ENCODE measurements at regions not wholly inside any gene's neighbourhood (a gene's known extent, or its start where the extent isn't known, plus 50 kb on each side); places are given as distances from the start of the nearest gene placed in this dataset.

- Histone ChIP-seq H3K27me3 (no peaks in the 10 kb centered on the region), H3K4me1 (peaks cover 5% of the 10 kb centered on the region), H3K4me3 (no peak overlapping the region), H3K36me3 (no peaks in the 10 kb centered on the region), H3K27ac (no peak overlapping the region), H3K9me3 (no peaks in the 10 kb centered on the region)
- intact Hi-C loops (cut with DNase I): no loop called here
- no peak for DNase-seq (ENCODE audit: extremely low spot score in 2 of 2)
- TF ChIP-seq POLR2A (IDR thresholded peaks at IDR 0.05) (no peak), POLR2AphosphoS5 (IDR thresholded peaks at IDR 0.05; ENCODE audit: insufficient read depth in 1 of 2, low read depth in 1 of 2) (no peak)
- TF ChIP-seq, protein P1, sequence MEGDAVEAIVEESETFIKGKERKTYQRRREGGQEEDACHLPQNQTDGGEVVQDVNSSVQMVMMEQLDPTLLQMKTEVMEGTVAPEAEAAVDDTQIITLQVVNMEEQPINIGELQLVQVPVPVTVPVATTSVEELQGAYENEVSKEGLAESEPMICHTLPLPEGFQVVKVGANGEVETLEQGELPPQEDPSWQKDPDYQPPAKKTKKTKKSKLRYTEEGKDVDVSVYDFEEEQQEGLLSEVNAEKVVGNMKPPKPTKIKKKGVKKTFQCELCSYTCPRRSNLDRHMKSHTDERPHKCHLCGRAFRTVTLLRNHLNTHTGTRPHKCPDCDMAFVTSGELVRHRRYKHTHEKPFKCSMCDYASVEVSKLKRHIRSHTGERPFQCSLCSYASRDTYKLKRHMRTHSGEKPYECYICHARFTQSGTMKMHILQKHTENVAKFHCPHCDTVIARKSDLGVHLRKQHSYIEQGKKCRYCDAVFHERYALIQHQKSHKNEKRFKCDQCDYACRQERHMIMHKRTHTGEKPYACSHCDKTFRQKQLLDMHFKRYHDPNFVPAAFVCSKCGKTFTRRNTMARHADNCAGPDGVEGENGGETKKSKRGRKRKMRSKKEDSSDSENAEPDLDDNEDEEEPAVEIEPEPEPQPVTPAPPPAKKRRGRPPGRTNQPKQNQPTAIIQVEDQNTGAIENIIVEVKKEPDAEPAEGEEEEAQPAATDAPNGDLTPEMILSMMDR (IDR thresholded peaks at IDR 0.05): no peak
Measured at GRCh38 chr14:49951691-49952345, 58.9 kb downstream of the ARF6 start.

DNA sequence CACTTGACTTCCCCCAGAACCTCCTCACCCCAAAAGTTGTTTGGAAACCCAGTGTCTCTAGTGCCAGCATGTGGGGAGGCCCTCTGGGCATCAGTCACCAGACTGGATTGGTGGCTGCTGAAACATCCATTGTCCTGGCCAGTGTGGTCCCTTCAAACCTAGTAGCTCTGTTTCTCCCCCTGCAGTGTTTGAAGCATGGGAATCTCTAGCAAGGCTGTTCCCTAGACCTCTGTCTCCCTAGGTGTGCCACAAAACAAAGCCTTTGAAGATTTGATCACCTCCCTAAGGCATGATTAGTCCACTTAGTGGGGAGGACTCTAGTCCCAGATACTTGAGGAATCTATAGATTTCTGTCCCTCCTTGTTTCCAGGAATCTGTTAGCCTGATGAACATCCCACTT lies 60.3 kb downstream of the ARF6 start:
- intact Hi-C loops (cut with DNase I): no loop called here
- no peak overlapping the region for H3K4me3 ChIP-seq
- no peak overlapping the region for H3K27ac ChIP-seq
- TF ChIP-seq, protein P1 (IDR thresholded peaks at IDR 0.05): no peak
- TF ChIP-seq POLR2AphosphoS5 (IDR thresholded peaks at IDR 0.05; ENCODE audit: insufficient read depth in 1 of 2, low read depth in 1 of 2) (no peak), POLR2A (IDR thresholded peaks at IDR 0.05) (no peak)
- DNase-seq (ENCODE audit: extremely low spot score in 2 of 2): no peak
- no peaks in the 10 kb centered on the region for H3K4me1 ChIP-seq
- H3K36me3 ChIP-seq: no peaks in the 10 kb centered on the region
- no peaks in the 10 kb centered on the region for H3K9me3 ChIP-seq
- no peaks in the 10 kb centered on the region for H3K27me3 ChIP-seq

DNA sequence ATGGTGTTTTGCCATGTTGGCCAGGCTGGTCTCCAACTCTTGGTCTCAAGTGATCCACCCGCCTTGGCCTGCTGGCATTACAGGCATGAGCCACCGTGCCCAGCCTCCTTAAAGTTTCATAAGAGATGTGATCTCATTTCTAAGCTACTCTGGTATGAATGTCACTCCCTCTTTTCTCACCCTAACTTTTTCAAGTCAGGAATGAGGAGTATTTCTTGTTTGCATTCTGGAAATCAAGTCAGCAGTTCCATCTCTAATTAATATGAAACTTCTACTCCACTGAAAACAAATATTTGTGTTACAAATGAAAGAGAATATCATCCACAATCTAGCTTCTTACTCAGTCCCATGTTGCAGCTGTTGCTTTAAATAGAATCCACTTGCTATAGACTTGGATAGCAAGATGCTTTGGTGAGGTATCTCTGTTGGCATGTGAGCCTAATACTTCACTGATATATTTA lies 61.3 kb downstream of the ARF6 start:
- Histone ChIP-seq H3K4me3 (no peak overlapping the region), H3K27me3 (no peaks in the 10 kb centered on the region), H3K9me3 (no peaks in the 10 kb centered on the region), H3K27ac (no peak overlapping the region), H3K4me1 (no peaks in the 10 kb centered on the region), H3K36me3 (no peaks in the 10 kb centered on the region)
- intact Hi-C loops (cut with DNase I): no loop called here
- no peak for TF ChIP-seq POLR2AphosphoS5 (IDR thresholded peaks at IDR 0.05; ENCODE audit: insufficient read depth in 1 of 2, low read depth in 1 of 2)
- no peak for TF ChIP-seq POLR2A (IDR thresholded peaks at IDR 0.05)
- TF ChIP-seq, protein P1 (IDR thresholded peaks at IDR 0.05): no peak
- DNase-seq (ENCODE audit: extremely low spot score in 2 of 2): no peak

DNA sequence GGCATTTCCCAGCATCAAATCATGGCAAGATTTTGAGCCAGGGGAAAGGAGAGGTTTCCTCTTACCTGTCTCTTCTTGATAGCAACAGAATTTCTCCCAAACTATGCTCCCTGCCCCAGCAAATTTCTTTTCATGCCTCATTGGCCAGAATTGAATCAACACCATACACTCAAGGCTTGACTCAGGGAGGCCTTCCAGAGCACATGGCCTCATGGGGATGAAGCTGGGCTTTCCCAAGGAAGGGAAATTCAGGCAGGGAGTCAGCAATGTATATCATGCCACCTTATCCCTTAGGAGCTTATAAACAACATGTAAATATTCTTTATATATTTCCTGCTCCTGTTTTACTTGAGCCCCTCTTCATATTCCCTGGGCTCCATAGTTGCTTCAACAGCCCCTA lies 62.1 kb downstream of the ARF6 start:
- Histone ChIP-seq H3K27ac (no peak overlapping the region), H3K4me1 (no peaks in the 10 kb centered on the region), H3K27me3 (no peaks in the 10 kb centered on the region), H3K9me3 (no peaks in the 10 kb centered on the region), H3K4me3 (no peak overlapping the region), H3K36me3 (no peaks in the 10 kb centered on the region)
- TF ChIP-seq POLR2A (IDR thresholded peaks at IDR 0.05): no peak
- TF ChIP-seq POLR2AphosphoS5 (IDR thresholded peaks at IDR 0.05; ENCODE audit: insufficient read depth in 1 of 2, low read depth in 1 of 2): no peak
- TF ChIP-seq, protein P1 (IDR thresholded peaks at IDR 0.05): no peak
- intact Hi-C loops (cut with DNase I): no loop called here
- DNase-seq (ENCODE audit: extremely low spot score in 2 of 2): no peak

DNA sequence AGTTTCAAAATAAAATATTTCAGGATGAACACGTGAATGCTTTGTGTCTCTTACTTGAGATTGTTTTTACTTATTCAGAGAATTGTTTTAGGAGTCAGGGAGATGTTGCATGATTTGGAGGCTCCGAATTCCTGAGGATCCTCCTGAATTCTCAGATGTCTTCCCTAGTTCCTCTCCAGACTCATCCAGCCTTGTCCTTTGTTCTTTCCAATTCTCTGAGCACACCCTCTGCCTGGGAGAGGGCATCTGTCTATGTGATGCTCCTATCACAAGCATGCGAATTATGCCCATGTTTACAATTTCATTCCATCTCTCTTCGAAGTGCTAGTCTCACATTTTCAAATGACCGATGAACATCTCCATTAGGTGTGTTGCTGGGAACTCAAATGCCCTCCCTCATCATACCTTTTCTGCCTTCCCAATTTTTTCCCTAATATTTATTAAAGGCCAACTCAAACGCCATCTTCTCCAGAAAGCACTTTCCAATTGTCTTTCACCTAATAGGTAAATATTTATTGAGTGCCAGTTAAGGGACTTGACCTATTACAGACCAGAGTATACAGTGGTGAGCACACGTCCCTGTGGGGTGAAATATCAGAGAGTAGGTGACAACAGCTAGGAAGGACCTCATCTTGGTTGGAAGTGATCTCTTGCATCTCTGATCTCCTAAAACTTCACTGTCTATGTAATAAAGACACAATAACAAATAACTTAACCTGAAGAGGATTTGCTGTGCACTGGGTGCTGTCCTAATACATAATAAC lies 64.4 kb downstream of the ARF6 start:
- Histone ChIP-seq H3K36me3 (no peaks in the 10 kb centered on the region), H3K27me3 (no peaks in the 10 kb centered on the region), H3K27ac (no peak overlapping the region), H3K9me3 (no peaks in the 10 kb centered on the region), H3K4me1 (peaks cover 12% of the 10 kb centered on the region), H3K4me3 (no peak overlapping the region)
- intact Hi-C loops (cut with DNase I): no loop called here
- TF ChIP-seq, protein P1 (IDR thresholded peaks at IDR 0.05): no peak
- TF ChIP-seq POLR2A (IDR thresholded peaks at IDR 0.05): no peak
- no peak for TF ChIP-seq POLR2AphosphoS5 (IDR thresholded peaks at IDR 0.05; ENCODE audit: insufficient read depth in 1 of 2, low read depth in 1 of 2)
- no peak for DNase-seq (ENCODE audit: extremely low spot score in 2 of 2)

All from vagina (tissue), 2 donors.